Tibial nerve (tissue), 3 donors: ENCODE measurements at regions not wholly inside any gene's neighbourhood (a gene's known extent, or its start where the extent isn't known, plus 50 kb on each side); places are given as distances from the start of the nearest gene placed in this dataset.

Experiments
- POLR2A ChIP-seq, 2 donors: fragments of 450-650 bp; IDR thresholded peaks; one replicate each; pipeline ENCODE4 v1.6.1; 2017; ENCODE audit warnings: antibody characterized with exemption in 2 of 2, mild to moderate bottlenecking in 2 of 2, moderate library complexity in 2 of 2
- TF ChIP-seq, protein P1 (sequence below), 5 experiments: fragments of 200-600 bp in 3 of 5; fragments of 450-650 bp in 2 of 5; sonication (generic) in 3 of 5; IDR thresholded peaks; one replicate each; pipeline ENCODE4 v1.5.1; 2016 to 2019; ENCODE audit warnings: antibody characterized with exemption in 5 of 5, mild to moderate bottlenecking in 3 of 5, moderate library complexity in 2 of 5

DNA sequence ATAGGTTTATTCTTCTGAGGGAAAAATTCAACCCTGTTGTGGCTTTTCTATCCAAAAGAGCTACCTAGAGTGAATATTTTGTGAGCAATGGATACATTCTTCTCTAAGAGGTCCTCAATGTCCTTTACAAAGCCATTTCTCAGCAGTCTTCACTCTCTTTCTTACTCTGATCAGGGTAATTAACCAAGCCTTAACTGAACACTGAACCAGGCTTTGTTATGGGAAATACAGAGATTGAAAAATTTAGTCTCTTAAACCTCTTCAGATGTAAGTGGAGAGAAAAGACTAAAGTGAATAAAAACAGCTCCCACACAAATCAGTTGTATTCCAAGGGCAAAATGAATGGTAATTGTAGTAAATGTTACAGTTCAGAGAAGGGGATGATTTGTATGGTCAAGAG, 64.0 kb upstream of the XIST start:
- TF ChIP-seq, protein P1, sequence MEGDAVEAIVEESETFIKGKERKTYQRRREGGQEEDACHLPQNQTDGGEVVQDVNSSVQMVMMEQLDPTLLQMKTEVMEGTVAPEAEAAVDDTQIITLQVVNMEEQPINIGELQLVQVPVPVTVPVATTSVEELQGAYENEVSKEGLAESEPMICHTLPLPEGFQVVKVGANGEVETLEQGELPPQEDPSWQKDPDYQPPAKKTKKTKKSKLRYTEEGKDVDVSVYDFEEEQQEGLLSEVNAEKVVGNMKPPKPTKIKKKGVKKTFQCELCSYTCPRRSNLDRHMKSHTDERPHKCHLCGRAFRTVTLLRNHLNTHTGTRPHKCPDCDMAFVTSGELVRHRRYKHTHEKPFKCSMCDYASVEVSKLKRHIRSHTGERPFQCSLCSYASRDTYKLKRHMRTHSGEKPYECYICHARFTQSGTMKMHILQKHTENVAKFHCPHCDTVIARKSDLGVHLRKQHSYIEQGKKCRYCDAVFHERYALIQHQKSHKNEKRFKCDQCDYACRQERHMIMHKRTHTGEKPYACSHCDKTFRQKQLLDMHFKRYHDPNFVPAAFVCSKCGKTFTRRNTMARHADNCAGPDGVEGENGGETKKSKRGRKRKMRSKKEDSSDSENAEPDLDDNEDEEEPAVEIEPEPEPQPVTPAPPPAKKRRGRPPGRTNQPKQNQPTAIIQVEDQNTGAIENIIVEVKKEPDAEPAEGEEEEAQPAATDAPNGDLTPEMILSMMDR (IDR thresholded peaks at IDR 0.05): no peak
- no peak for TF ChIP-seq POLR2A (IDR thresholded peaks at IDR 0.05)
